HG03196 (cell line): ENCODE measurements at regions not wholly inside any gene's neighbourhood (a gene's known extent, or its start where the extent isn't known, plus 50 kb on each side); places are given as distances from the start of the nearest gene placed in this dataset.

Experiments
- ATAC-seq: cut with Tn5 transposase; IDR thresholded peaks from one replicate; pipeline ENCODE4 v1.9.1; 2021; ENCODE audit not compliant: unreplicated experiment

GRCh38 chr18:44119607-44120006, 561.1 kb upstream of the SETBP1 start:
- no peak for ATAC-seq

- no peak for ATAC-seq
These were observed 556.9 kb upstream of the SETBP1 start for GRCh38 chr18:44123743-44124142.

DNA sequence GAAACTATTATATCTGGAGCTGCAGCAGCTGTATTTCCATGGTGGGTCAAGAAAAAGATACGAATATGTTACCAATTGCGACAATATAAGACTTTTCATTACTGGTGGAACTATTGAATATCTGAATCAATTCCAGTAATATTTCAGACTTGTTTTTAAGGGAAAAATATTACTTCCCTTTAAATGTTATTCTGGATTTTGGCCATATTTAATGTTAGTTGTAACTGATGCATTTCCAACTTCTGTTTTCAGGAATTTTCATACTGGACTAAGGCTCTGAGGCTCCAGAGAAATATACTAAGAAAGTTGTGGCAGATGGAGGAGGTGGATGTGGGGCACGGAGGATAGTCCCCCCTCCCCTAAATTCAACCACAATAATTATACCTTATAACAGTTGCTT, 555.2 kb upstream of the SETBP1 start:
- ATAC-seq = no peak

GRCh38 chr18:44126598-44126997, 554.1 kb upstream of the SETBP1 start:
- ATAC-seq = no peak

- ATAC-seq = no peak
These were observed 552.3 kb upstream of the SETBP1 start for GRCh38 chr18:44128365-44128764.

DNA sequence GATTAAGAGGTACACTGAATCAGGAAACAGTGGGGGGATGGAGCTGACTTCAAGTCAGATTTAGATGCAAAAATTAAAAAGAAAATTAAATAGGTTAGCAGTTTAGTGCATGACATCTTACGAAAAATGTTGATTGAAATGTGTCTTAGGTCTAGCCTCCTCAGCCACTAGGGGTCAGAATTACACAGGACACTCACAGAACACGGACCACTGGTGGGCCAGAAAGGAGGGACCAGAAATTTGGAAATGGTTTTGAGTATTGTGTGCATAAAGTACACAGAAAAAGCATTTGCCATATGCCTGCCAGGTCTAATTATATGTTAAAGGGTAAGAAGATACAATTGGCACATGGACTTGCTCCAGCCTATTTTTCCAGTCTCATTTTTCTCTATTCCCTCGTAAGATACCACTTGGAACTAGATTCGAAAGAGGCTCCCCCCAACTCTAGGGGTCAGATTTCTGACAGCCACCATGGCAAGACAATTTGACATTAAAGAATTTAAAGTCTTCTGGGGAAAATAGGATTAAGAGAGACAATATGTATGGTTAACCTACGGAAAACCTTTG, 550.2 kb upstream of the SETBP1 start:
- no peak for ATAC-seq

DNA sequence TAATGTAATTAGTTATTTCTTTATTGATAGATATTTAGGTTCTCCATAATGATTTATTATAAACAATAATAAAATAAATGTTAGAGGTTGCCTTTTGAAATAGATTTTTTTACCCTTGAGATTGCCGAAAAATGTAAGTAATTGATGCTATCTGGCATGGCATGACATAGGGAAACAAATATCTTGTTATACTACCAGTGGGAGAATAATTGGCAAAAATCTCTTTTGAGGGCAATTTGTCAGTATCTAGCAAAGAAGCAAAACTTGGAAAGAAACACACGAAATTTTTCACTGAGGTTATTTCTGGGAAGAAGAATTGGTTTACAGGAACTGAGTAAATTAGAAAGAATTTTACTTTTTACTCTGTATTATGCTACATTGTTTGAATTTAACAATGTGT, 547.2 kb upstream of the SETBP1 start:
- no peak for ATAC-seq

- no peak for ATAC-seq
These were observed 546.2 kb upstream of the SETBP1 start for GRCh38 chr18:44134447-44134846.

- no peak for ATAC-seq
These were observed 544.9 kb upstream of the SETBP1 start for GRCh38 chr18:44135741-44136140.

DNA sequence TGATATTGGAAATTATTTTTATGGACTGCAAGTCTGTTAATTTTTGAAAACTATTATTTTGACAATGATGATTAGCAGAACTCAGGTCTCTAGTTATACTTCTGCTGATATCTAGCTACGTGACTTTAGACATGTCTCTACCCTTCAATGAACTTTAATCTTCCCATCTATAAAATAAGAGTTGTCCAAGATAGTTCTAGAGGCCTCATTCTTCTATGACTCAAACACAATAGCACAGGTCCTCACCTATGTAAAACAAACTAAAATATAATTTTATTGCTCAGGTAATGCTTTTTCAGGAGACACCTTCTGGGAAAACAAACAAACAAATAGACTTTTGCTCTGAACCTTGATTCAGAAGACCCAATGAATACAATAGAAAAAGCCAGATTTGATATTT, 544.4 kb upstream of the SETBP1 start:
- ATAC-seq = no peak

- ATAC-seq = no peak
These were observed 537.6 kb upstream of the SETBP1 start for GRCh38 chr18:44143072-44143471.

DNA sequence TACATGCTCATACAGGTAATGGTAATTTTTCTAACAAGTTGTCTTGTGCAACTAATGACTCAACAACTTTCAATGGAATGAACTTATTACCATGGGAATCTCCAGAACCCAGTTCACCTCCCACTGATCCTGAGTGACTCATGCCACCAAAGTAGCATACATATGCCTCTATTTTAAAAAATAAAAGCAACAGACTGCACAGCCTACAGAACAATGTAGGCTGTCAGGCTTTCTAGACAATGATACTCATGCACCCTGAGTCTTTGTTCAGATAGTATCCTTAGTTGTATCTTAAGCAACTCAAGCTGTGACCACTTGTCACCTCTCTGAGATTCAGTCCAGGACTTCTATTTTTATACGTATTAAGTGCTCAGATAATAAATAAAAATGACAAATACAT, 531.0 kb upstream of the SETBP1 start:
- ATAC-seq = no peak

GRCh38 chr18:44153981-44154380, 526.7 kb upstream of the SETBP1 start:
- ATAC-seq = no peak

DNA sequence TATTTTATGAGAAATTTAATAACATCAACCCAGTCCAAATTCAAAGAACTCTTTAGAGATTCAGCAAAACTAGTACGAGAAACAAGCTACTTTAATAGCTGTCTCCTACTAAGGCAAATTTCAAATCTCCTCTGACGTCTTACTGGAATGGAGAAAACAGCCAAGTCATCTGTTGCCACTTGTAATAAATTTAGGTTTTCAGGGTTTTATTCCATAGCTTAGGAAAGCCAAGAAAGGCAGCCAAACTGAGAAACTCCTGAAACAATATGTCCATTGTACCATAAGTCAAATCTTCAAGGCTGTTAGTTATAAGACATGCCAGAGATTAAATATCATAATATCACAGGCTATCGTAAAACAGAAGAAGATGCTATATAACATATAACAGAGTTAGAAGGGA, 524.6 kb upstream of the SETBP1 start:
- no peak for ATAC-seq

GRCh38 chr18:44156776-44157335, 523.8 kb upstream of the SETBP1 start:
- no peak for ATAC-seq

DNA sequence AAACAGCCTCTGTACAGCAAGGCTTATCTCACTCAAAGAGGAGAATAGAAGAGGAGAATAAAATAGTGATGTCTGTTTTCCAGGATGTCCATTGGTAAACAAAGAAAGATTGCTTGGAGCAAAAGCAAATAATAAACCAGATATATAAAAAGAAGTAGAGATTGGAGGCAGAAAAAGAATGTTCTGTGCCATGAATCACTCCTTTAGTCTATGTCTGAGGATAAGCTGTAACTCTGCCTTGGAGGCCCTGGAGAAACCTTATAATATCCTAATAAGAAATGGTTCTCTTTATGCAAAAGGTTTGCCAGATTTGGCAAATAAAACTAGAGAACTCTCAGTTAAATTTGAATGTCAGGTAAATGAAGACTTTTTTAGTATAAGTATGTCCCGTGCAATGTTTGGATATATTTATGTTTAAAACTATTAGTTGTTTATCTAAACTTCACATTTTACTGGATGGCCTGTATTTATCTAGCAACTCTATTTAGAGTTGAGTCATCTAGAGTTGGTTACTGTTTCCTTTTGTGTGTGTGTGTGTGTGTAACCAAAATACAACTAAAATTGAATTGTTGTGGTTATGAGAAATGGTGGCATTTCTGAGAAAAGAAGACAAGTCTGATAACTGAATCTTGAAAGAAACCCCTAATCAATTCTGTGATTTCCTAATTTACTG, 510.3 kb upstream of the SETBP1 start:
- ATAC-seq = no peak

- ATAC-seq = no peak
These were observed 509.4 kb upstream of the SETBP1 start for GRCh38 chr18:44171301-44171700.

- no peak for ATAC-seq
These were observed 504.8 kb upstream of the SETBP1 start for GRCh38 chr18:44175891-44176290.

- no peak for ATAC-seq
These were observed 502.2 kb upstream of the SETBP1 start for GRCh38 chr18:44178476-44178875.

GRCh38 chr18:44179693-44180092, 501.0 kb upstream of the SETBP1 start:
- no peak for ATAC-seq

DNA sequence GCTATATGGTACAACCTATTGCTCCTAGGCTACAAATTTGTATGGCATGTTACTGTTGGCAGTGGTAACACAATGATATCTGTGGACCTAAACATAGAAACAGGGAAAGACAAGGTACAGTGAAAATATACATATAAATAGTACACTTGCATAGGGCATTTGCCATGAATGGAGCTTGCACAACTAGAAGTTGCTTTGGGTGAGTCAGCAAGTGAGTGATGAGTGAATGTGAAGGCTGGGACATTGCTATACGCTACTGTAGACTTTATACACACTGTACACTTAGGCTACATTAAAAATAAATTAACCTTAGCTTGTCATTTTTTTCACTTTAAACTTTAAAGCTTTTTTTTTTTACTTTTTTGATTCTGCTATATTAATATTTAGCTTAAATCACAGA, 500.0 kb upstream of the SETBP1 start:
- ATAC-seq = no peak

DNA sequence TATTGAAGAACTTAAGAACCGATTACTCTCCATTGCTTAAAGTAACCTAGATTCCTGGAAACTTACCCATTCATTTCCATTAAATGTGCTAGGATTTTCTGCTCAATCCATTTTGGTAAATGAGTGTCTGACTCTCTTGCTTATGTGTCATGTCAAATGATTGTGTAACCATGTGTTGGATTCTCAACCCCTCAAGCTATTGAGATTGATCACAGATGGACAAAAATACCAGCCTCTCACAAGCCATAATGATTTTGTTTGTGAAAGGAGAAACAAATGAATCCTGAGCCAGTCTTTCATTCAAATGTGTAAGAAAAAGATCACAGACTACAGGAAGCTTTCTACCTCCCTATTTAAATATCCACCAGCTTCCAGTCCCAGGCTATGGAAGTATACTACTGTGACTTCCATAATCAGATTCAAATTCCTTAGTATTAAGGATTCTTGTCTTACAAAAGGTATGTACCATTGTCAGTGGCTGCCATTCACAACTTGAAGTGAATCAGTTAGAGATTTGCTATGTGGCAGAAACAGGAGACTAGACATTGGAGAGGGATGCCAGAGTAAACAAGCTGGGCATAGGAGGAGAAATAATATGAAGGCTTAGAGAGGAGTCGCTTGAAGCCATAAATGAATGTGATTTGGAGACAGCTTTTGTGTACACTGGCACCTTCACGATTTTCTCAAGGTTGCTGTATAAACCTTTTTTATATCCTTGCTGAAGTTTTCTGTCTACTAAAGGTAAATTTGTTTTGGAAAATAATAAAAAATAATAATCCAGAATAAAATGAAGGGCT, 498.5 kb upstream of the SETBP1 start:
- ATAC-seq = no peak
